Lower leg skin (tissue), 3 donors: ENCODE measurements at regions not wholly inside any gene's neighbourhood (a gene's known extent, or its start where the extent isn't known, plus 50 kb on each side); places are given as distances from the start of the nearest gene placed in this dataset.

Source experiments
- CTCF ChIP-seq, 3 donors: fragments of 450-650 bp; IDR thresholded peaks; one replicate each; pipeline ENCODE4 v1.5.1; 2016; ENCODE audit warnings: antibody characterized with exemption in 3 of 3, mild to moderate bottlenecking in 3 of 3, moderate library complexity in 2 of 3
- POLR2A ChIP-seq, 2 donors: fragments of 450-650 bp; IDR thresholded peaks; one replicate each; pipeline ENCODE4 v1.6.1; 2016 to 2017; ENCODE audit warnings: antibody characterized with exemption in 2 of 2, mild to moderate bottlenecking in 1 of 2, moderate library complexity in 1 of 2

GRCh38 chr16:73663720-73664119, 615.8 kb upstream of the ZFHX3 start:
- TF ChIP-seq CTCF (IDR thresholded peaks at IDR 0.05) (no peak), POLR2A (IDR thresholded peaks at IDR 0.05) (no peak)
